OCI-LY7 (cell line): ENCODE measurements at regions not wholly inside any gene's neighbourhood (a gene's known extent, or its start where the extent isn't known, plus 50 kb on each side); places are given as distances from the start of the nearest gene placed in this dataset.

Experiments
- BruUV-seq: library from RNA; stranded (reverse); fragments of 400-500 nt; replicated peaks from 2 replicates; lab custom pipeline; 2021; lab: Mats Ljungman, UMichigan
- CTCF ChIA-PET: fragments of 300-600 bp; sonication (Branson Sonifier 250); formaldehyde crosslinking; loops from one replicate; lab custom pipeline; 2022; ENCODE audit warnings: antibody characterized with exemption; ENCODE audit not compliant: unreplicated experiment; lab: Charles Lee
- POLR2A ChIA-PET: fragments of 300-600 bp; sonication (Branson Sonifier 250); formaldehyde crosslinking; loops from one replicate; lab custom pipeline; 2022; ENCODE audit warnings: antibody characterized with exemption; lab: Charles Lee
- DNase-seq: peaks from one replicate; pipeline ENCODE4 v3.0.0-alpha.2; 2015; ENCODE audit warnings: low spot score
- H2AFZ ChIP-seq: fragments of 200-600 bp; sonication (generic), shearing (Covaris generic); 2 replicates; pipeline ENCODE4 v1.6.1; 2014; ENCODE audit warnings: mild to moderate bottlenecking, antibody characterized with exemption, low read length, moderate library complexity
- H3K27ac ChIP-seq: fragments of 200-600 bp; sonication (generic); 2 replicates; pipeline ENCODE4 v1.5.1; 2014; ENCODE audit warnings: mixed run types, low read depth, mild to moderate bottlenecking, moderate library complexity, low read length, inconsistent platforms; ENCODE audit not compliant: poor library complexity, severe bottlenecking
- H3K36me3 ChIP-seq: fragments of 200-600 bp; sonication (generic); 2 replicates; pipeline ENCODE4 v1.6.1; 2014; ENCODE audit warnings: mild to moderate bottlenecking, antibody characterized with exemption, low read length, moderate library complexity, mixed read lengths; ENCODE audit not compliant: insufficient read depth
- H3K4me1 ChIP-seq: fragments of 200-600 bp; sonication (generic); 2 replicates; pipeline ENCODE4 v1.5.1; 2014; ENCODE audit warnings: mild to moderate bottlenecking, low read length; ENCODE audit not compliant: insufficient read depth, poor library complexity, severe bottlenecking
- H3K4me2 ChIP-seq: fragments of 200-600 bp; sonication (generic); 2 replicates; pipeline ENCODE4 v1.6.1; 2014; ENCODE audit warnings: mild to moderate bottlenecking, low read length
- H3K4me3 ChIP-seq: fragments of 200-600 bp; sonication (generic); 2 replicates; pipeline ENCODE4 v1.5.1; 2014; ENCODE audit warnings: mild to moderate bottlenecking, low read depth, low read length; ENCODE audit not compliant: poor library complexity, severe bottlenecking
- H3K79me2 ChIP-seq: fragments of 200-600 bp; sonication (generic); 2 replicates; pipeline ENCODE4 v1.6.1; 2016; ENCODE audit warnings: low read depth, mild to moderate bottlenecking, low read length, moderate library complexity, mixed read lengths; ENCODE audit not compliant: insufficient read depth
- H3K9me2 ChIP-seq: fragments of 200-600 bp; sonication (generic); 2 replicates; pipeline ENCODE4 v1.6.1; 2016; ENCODE audit warnings: mild to moderate bottlenecking, low read length, mixed read lengths; ENCODE audit not compliant: insufficient read depth
- H3K9me3 ChIP-seq: fragments of 200-600 bp; sonication (generic); 2 replicates; pipeline ENCODE4 v1.6.1; 2014; ENCODE audit warnings: mild to moderate bottlenecking, mixed run types, low read length, mixed read lengths
- H4K20me1 ChIP-seq: fragments of 200-600 bp; sonication (generic); 2 replicates; pipeline ENCODE4 v1.6.1; 2014; ENCODE audit warnings: mild to moderate bottlenecking, antibody characterized with exemption, low read length, moderate library complexity, mixed read lengths; ENCODE audit not compliant: insufficient read depth
- EZH2phosphoT487 ChIP-seq: fragments of 200-600 bp; sonication (generic); IDR thresholded peaks from 2 replicates; pipeline ENCODE4 v1.6.1; 2018; ENCODE audit warnings: low read depth, borderline replicate concordance, mild to moderate bottlenecking, mixed run types, antibody characterized with exemption, low read length, moderate library complexity, mixed read lengths
- intact Hi-C: fragments of 100-400 bp; cut with micrococcal nuclease; formaldehyde crosslinking; loops from one replicate; pipeline ENCODE4 v1.10.0; 2022; ENCODE audit not compliant: unreplicated experiment
- TF ChIP-seq, protein P1 (sequence below): fragments of 200-600 bp; sonication (generic); conservative IDR thresholded peaks from 2 replicates; pipeline ENCODE4 v1.5.1; 2014; ENCODE audit warnings: mild to moderate bottlenecking, antibody characterized with exemption, low read length, moderate library complexity, mixed read lengths

DNA sequence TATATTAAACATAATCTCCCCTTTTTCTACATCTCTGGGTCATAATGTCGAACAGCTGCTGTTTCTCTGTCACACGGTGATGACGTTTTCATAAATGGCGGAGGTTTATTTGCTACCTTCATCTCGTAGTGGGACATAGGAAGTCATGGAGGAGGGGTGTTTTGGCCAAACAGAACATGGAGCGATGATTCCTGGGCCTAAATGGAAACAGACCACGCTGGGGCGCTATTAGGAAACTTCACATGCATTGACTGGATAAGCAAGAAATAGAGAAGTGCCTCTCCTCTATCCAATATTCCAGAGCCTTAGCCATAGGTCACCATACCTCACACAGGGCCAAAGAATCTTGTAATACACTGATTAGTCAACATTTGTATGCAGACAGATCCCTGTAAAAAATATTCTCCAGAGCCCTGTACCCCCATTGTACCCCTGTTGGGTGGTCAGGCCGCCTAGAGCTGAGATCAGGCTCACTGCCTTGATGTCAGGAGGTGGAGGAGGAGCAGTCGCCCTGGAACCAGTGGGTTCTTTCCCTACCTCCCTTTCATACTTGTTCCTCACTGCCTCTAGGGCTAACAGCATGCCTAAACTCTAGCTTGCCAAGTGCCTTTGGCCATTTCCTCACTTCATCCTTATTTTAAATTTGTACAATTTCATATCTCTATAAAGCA, 77.8 kb upstream of the SPIN1 start:
- POLR2A ChIA-PET: no interaction called here
- H4K20me1 ChIP-seq: no peaks in the 10 kb centered on the region
- TF ChIP-seq, protein P1, sequence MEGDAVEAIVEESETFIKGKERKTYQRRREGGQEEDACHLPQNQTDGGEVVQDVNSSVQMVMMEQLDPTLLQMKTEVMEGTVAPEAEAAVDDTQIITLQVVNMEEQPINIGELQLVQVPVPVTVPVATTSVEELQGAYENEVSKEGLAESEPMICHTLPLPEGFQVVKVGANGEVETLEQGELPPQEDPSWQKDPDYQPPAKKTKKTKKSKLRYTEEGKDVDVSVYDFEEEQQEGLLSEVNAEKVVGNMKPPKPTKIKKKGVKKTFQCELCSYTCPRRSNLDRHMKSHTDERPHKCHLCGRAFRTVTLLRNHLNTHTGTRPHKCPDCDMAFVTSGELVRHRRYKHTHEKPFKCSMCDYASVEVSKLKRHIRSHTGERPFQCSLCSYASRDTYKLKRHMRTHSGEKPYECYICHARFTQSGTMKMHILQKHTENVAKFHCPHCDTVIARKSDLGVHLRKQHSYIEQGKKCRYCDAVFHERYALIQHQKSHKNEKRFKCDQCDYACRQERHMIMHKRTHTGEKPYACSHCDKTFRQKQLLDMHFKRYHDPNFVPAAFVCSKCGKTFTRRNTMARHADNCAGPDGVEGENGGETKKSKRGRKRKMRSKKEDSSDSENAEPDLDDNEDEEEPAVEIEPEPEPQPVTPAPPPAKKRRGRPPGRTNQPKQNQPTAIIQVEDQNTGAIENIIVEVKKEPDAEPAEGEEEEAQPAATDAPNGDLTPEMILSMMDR: no peak
- TF ChIP-seq EZH2phosphoT487: no peak
- BruUV-seq: no TSS peak
- H3K79me2 ChIP-seq: no peaks in the 10 kb centered on the region
- no peak overlapping the region for H2AFZ ChIP-seq
- H3K9me3 ChIP-seq: no peaks in the 10 kb centered on the region
- H3K4me2 ChIP-seq: no peak overlapping the region
- H3K4me3 ChIP-seq: no peak overlapping the region
- H3K36me3 ChIP-seq: no peaks in the 10 kb centered on the region
- intact Hi-C loops: no loop called here
- H3K4me1 ChIP-seq: no peaks in the 10 kb centered on the region
- CTCF ChIA-PET: no interaction called here
- no peaks in the 10 kb centered on the region for H3K9me2 ChIP-seq
- H3K27ac ChIP-seq: no peak overlapping the region
- no peak for DNase-seq

DNA sequence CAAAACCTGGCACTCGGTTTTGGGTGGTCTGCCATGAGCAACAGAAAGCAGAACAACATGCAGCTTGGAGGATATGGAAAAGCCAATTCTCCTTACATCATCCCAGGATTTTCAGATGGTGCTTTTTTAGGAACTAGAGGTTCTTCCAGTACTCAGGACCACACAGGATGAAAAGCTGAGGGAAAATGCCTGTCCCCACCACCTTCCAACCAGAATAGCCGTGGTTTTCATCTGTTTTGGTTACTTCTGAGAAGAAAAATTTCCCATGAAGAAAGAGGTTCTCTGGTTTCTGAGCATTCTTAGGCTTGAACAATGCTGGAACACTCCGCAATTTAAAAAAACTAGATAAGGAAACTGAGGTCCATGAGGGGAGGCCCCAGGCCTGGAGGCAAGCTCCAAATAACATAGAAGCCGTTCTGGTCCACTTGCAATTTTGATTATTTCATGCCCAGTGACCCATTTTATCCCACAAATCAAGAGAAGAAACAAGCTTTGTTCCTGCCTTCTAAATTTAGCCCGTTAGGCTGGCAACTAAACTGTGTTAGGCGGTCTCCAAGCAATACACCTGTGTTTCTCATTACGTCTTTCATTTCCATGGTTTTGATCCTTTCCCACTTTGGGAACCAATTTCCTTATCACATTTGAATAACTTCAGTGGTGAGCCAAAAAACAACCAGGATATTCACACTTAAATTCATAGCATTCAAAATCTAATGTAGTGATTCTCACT, 79.2 kb upstream of the SPIN1 start:
- Histone ChIP-seq H3K4me2 (no peak overlapping the region), H3K79me2 (no peaks in the 10 kb centered on the region), H3K9me2 (no peaks in the 10 kb centered on the region), H3K9me3 (no peaks in the 10 kb centered on the region), H2AFZ (no peak overlapping the region), H3K4me3 (no peak overlapping the region), H3K4me1 (no peaks in the 10 kb centered on the region), H3K36me3 (no peaks in the 10 kb centered on the region), H3K27ac (no peak overlapping the region), H4K20me1 (no peaks in the 10 kb centered on the region)
- ChIA-PET POLR2A (interaction anchor here (0.6 kb wide), 1 partner anchor 266 kb away, joined by 3 read pairs; no protein-coding TSS in a partner anchor), CTCF (no interaction called here)
- no peak for DNase-seq
- TF ChIP-seq, protein P1: no peak
- no peak for TF ChIP-seq EZH2phosphoT487
- intact Hi-C loops: no loop called here
- no TSS peak for BruUV-seq

DNA sequence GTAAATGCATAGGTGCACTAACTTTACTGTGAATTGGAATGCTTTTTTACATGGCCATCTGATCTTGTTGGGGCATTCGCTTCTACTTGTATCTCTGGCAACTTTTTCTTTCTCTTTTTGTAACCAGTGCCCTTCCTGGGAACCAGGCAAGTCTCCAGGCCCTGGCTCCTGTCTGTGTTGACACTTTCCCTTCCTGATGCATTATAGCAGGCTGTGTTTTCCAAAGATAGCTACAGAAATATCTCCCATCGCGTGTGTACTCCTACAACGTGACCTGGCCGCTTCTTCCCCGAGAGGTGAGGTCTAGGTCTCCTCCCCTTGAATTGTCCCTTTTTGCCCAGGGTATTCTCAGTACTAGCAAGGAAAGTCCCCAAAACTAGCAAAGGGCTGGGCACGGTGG, 81.1 kb upstream of the SPIN1 start:
- Histone ChIP-seq H3K4me2 (no peak overlapping the region), H3K79me2 (no peaks in the 10 kb centered on the region), H3K27ac (no peak overlapping the region), H2AFZ (no peak overlapping the region), H4K20me1 (no peaks in the 10 kb centered on the region), H3K36me3 (no peaks in the 10 kb centered on the region), H3K9me2 (no peaks in the 10 kb centered on the region), H3K4me3 (no peak overlapping the region), H3K4me1 (no peaks in the 10 kb centered on the region), H3K9me3 (no peaks in the 10 kb centered on the region)
- intact Hi-C loops: no loop called here
- ChIA-PET POLR2A (no interaction called here), CTCF (no interaction called here)
- no peak for DNase-seq
- no TSS peak for BruUV-seq
- no peak for TF ChIP-seq EZH2phosphoT487
- TF ChIP-seq, protein P1: no peak
